ENCODE measurements at regions not wholly inside any gene's neighbourhood (a gene's known extent, or its start where the extent isn't known, plus 50 kb on each side); places are given as distances from the start of the nearest gene placed in this dataset.

DNA sequence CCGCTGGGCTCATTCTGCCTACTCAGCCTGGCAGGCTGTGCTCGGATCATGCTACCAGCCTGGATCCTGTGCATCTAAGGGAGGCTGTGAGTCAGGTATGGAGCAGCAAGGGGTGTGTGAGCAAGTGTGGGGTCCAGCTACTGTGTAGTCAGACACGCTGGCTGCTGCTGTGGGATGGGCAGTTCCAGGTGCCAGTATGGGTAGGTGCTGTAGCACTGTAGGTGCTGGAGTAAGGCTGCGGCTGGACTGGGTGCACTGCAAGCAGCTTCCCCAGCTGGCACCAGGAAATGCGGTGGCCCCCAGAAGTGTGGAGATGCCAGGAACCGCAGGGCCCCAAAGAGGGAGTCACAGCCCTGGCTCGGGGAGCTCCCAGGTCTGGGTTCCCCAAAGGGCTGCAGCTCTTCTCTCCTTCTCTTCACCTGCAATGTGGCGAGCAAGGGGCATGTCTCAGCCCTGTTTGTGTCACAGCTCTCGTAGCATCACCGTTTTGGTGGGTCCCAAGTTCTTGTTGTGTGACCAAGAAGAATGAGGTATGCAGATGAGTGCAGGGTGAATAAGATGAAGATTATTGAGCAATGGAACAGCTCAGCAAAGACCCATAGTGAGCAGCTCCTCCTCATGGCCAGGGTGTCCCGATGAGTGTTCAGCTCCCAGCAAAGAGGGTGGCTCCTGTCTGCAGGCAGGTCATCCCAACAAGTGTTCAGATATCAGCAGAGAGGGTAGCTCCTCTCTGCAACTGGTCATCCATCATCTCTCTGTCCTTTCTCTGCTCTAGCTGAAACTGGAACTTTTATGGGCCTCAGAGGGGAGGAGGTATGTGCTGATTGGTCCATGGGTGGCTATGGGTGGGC, 462.9 kb downstream of the TBC1D22A start:
- Histone ChIP-seq H2BK15ac (ENCODE audit: low read depth, low read length) (no peak overlapping the region), H3K56ac (ENCODE audit: extremely low read depth, insufficient read depth, low read length) (no peak overlapping the region), H3K9me1 (ENCODE audit: insufficient read depth, low read length) (no peaks in the 10 kb centered on the region), H3K4me2 (ENCODE audit: low read depth, low read length) (no peak overlapping the region), H3K18ac (ENCODE audit: low read depth, low read length) (no peak overlapping the region), H4K91ac (ENCODE audit: insufficient read depth, low read depth, low read length) (no peak overlapping the region), H2BK120ac (ENCODE audit: low read depth, low read length) (no peak overlapping the region), H3K4me3 (ENCODE audit: insufficient read depth, low read depth, low read length) (no peak overlapping the region), H3K79me1 (ENCODE audit: low read depth in 1 of 2, low read length in 2 of 2) (no peaks in the 10 kb centered on the region), H2BK20ac (ENCODE audit: low read depth, low read length) (no peak overlapping the region), H3K4ac (ENCODE audit: low read depth, low read length) (no peak overlapping the region), H3K23ac (ENCODE audit: low read depth, low read length) (no peak overlapping the region), H2AK9ac (replicated peaks; ENCODE audit: low read depth, low read length, poor library complexity) (no peak overlapping the region), H3K14ac (replicated peaks; ENCODE audit: low read depth, low read length) (no peak overlapping the region), H3K27ac (ENCODE audit: insufficient read depth, low read length) (no peak overlapping the region), H3K36me3 (ENCODE audit: control insufficient read depth, insufficient read depth, low read length) (no peaks in the 10 kb centered on the region), H4K8ac (ENCODE audit: low read depth in 2 of 2, low read length in 2 of 2) (no peak overlapping the region), H4K5ac (ENCODE audit: low read depth, low read length) (no peak overlapping the region), H3K27me3 (ENCODE audit: control insufficient read depth, insufficient read depth, low read length) (no peaks in the 10 kb centered on the region), H3K9ac (ENCODE audit: low read depth, low read length) (no peak overlapping the region), H3K4me1 (ENCODE audit: control insufficient read depth, insufficient read depth, low read length) (no peaks in the 10 kb centered on the region), H2BK5ac (ENCODE audit: low read depth, low read length, poor library complexity, severe bottlenecking) (no peak overlapping the region), H2AK5ac (ENCODE audit: low read depth, low read length) (no peak overlapping the region), H2AFZ (replicated peaks; ENCODE audit: low read length, poor library complexity) (no peak overlapping the region), H4K20me1 (ENCODE audit: insufficient read depth, low read length) (no peaks in the 10 kb centered on the region), H3K9me3 (ENCODE audit: control insufficient read depth, insufficient read depth, low read length) (peaks cover 4% of the 10 kb centered on the region; the same call in 1 of the 2 replicates)
- DNase-seq (no peak), ATAC-seq (ENCODE audit: low read depth) (no peak)
- WGBS, 2 experiments (ENCODE audit: extremely low coverage in 2 of 2, insufficient read length in 1 of 2): 71% methylated on average over 3 of the region's 11 CpGs; no CpG with 5 or more reads in 1 of the 2 experiments
- TF ChIP-seq BHLHE40 (IDR thresholded peaks at IDR 0.05; ENCODE audit: low read depth, low read length) (no peak), MAZ (IDR thresholded peaks at IDR 0.05; ENCODE audit: borderline replicate concordance, low read depth, low read length) (no peak), RCOR1 (IDR thresholded peaks at IDR 0.05; ENCODE audit: insufficient replicate concordance, low read length) (no peak), CHD1 (IDR thresholded peaks at IDR 0.05; ENCODE audit: low read depth, low read length) (no peak), MAFK (IDR thresholded peaks at IDR 0.05; ENCODE audit: low read depth, low read length) (no peak), SMC3 (IDR thresholded peaks at IDR 0.05; ENCODE audit: low read depth, low read length) (no peak), MXI1 (IDR thresholded peaks at IDR 0.05; ENCODE audit: borderline replicate concordance, low read depth, low read length) (no peak), RFX5 (IDR thresholded peaks at IDR 0.05; ENCODE audit: low read depth, low read length) (no peak), POLR2A (IDR thresholded peaks at IDR 0.05; ENCODE audit: low read depth, low read length) (no peak), NFE2L2 (IDR thresholded peaks at IDR 0.05; ENCODE audit: low read depth, low read length) (no peak), FOS (IDR thresholded peaks at IDR 0.05; ENCODE audit: low read depth, low read length) (no peak), CEBPB (IDR thresholded peaks at IDR 0.05; ENCODE audit: low read depth, low read length) (no peak), CTCF (conservative IDR thresholded peaks at IDR 0.05; ENCODE audit: low read depth, low read length) (no peak), RAD21 (IDR thresholded peaks at IDR 0.05; ENCODE audit: low read length) (no peak)
- TF ChIP-seq, protein P1, sequence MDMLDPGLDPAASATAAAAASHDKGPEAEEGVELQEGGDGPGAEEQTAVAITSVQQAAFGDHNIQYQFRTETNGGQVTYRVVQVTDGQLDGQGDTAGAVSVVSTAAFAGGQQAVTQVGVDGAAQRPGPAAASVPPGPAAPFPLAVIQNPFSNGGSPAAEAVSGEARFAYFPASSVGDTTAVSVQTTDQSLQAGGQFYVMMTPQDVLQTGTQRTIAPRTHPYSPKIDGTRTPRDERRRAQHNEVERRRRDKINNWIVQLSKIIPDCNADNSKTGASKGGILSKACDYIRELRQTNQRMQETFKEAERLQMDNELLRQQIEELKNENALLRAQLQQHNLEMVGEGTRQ (IDR thresholded peaks at IDR 0.05; ENCODE audit: low read depth, low read length): no peak
- TF ChIP-seq, protein P2, sequence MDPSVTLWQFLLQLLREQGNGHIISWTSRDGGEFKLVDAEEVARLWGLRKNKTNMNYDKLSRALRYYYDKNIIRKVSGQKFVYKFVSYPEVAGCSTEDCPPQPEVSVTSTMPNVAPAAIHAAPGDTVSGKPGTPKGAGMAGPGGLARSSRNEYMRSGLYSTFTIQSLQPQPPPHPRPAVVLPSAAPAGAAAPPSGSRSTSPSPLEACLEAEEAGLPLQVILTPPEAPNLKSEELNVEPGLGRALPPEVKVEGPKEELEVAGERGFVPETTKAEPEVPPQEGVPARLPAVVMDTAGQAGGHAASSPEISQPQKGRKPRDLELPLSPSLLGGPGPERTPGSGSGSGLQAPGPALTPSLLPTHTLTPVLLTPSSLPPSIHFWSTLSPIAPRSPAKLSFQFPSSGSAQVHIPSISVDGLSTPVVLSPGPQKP (IDR thresholded peaks at IDR 0.05; ENCODE audit: borderline replicate concordance, low read depth, low read length): no peak
- no TSS peak for BruUV-seq (replicated peaks)
- dilution Hi-C loops (cut with HindIII; ENCODE audit: low sequenced_read_pairs, unreplicated experiment): no loop called here
- in situ Hi-C loops (cut with MboI; ENCODE audit: low sequenced_read_pairs): no loop called here
- intact Hi-C loops (cut with micrococcal nuclease): no loop called here
- CTCF ChIA-PET: no interaction called here
- POLR2A ChIA-PET (ENCODE audit: unreplicated experiment): no interaction called here

Data from IMR-90 (cell line).